A673 (cell line): ENCODE measurements at regions not wholly inside any gene's neighbourhood (a gene's known extent, or its start where the extent isn't known, plus 50 kb on each side); places are given as distances from the start of the nearest gene placed in this dataset.

Source experiments
- BruUV-seq: library from RNA; stranded (reverse); fragments of 400-500 nt; replicated peaks from 2 replicates; lab custom pipeline; 2021; lab: Mats Ljungman, UMichigan
- CTCF ChIA-PET: fragments of 300-600 bp; sonication (Branson Sonifier 250); formaldehyde crosslinking; loops from one replicate; lab custom pipeline; 2022; ENCODE audit warnings: antibody characterized with exemption; lab: Charles Lee
- POLR2A ChIA-PET: fragments of 300-600 bp; sonication (Branson Sonifier 250); formaldehyde crosslinking; loops from one replicate; lab custom pipeline; 2022; ENCODE audit warnings: antibody characterized with exemption; ENCODE audit not compliant: low non-redundant PET; lab: Charles Lee
- DNase-seq: peaks from one replicate; pipeline ENCODE4 v3.0.0-alpha.2; 2015; ENCODE audit warnings: low spot score
- H3K27ac ChIP-seq: fragments of 200-600 bp; sonication (generic); 2 replicates; pipeline ENCODE4 v1.5.1; 2016; ENCODE audit warnings: mixed run types, low read depth, mild to moderate bottlenecking, mixed read lengths, antibody characterized with exemption, low read length; ENCODE audit not compliant: poor library complexity, severe bottlenecking
- H3K27me3 ChIP-seq: fragments of 200-600 bp; sonication (generic); replicated peaks from 2 replicates; pipeline ENCODE4 v1.6.1; 2017; ENCODE audit warnings: mixed run types, low read depth, mild to moderate bottlenecking, mixed read lengths, antibody characterized with exemption, low read length; ENCODE audit not compliant: insufficient read depth, poor library complexity
- H3K36me3 ChIP-seq: fragments of 200-600 bp; sonication (generic); 2 replicates; pipeline ENCODE4 v1.6.1; 2016; ENCODE audit warnings: mixed run types, mild to moderate bottlenecking, mixed read lengths, antibody characterized with exemption, low read length; ENCODE audit not compliant: insufficient read depth, poor library complexity, severe bottlenecking
- H3K4me1 ChIP-seq: fragments of 200-600 bp; sonication (generic); 2 replicates; pipeline ENCODE4 v1.6.1; 2017; ENCODE audit warnings: mixed run types, mild to moderate bottlenecking, mixed read lengths, antibody characterized with exemption, low read length; ENCODE audit not compliant: insufficient read depth, poor library complexity, severe bottlenecking
- H3K4me3 ChIP-seq: fragments of 200-600 bp; sonication (generic); 2 replicates; pipeline ENCODE4 v1.5.1; 2016; ENCODE audit warnings: low read depth, mixed run types, mild to moderate bottlenecking, mixed read lengths, low read length; ENCODE audit not compliant: poor library complexity, severe bottlenecking
- H3K9me3 ChIP-seq: fragments of 200-600 bp; sonication (generic); 2 replicates; pipeline ENCODE4 v1.6.1; 2016; ENCODE audit warnings: mixed run types, low read depth, mild to moderate bottlenecking, mixed read lengths, antibody characterized with exemption, low read length; ENCODE audit not compliant: poor library complexity, severe bottlenecking
- CTCF ChIP-seq: fragments of 300-800, 200-600 bp; sonication (generic); conservative IDR thresholded peaks from 2 replicates; pipeline ENCODE4 v1.5.1; 2017; ENCODE audit warnings: low read depth, mild to moderate bottlenecking, antibody characterized with exemption, low read length, moderate library complexity, mixed read lengths
- EZH2 ChIP-seq: fragments of 200-600 bp; sonication (generic); IDR thresholded peaks from 2 replicates; pipeline ENCODE4 v1.6.1; 2017; ENCODE audit warnings: borderline replicate concordance, low read depth, mild to moderate bottlenecking, mixed read lengths, antibody characterized with exemption, low read length; ENCODE audit not compliant: poor library complexity, severe bottlenecking
- intact Hi-C: fragments of 100-400 bp; cut with micrococcal nuclease; formaldehyde crosslinking; loops from one replicate; pipeline ENCODE4 v1.10.0; 2022; ENCODE audit not compliant: unreplicated experiment

DNA sequence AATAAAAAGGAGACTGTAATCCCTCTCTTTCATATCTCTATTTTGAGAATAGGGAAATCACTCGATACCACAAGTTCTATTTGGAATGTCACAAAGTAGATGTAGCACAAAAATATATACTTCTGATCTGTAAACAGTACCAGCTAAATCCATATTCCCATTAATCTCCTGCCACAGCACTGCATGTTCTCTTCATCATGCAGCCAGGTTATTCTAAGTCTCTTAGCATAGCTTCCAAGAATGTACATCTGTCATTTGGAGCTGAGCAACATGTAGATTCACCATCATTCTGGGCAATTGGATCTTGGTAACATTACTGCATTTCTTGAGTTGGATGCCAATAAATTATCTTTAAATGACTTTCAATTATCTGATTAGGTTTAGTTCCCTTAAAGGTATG lies 1874.5 kb downstream of the MRPL39 start:
- TF ChIP-seq EZH2 (no peak), CTCF (no peak)
- H3K9me3 ChIP-seq: no peaks in the 10 kb centered on the region
- no peak for DNase-seq
- H3K4me1 ChIP-seq: no peaks in the 10 kb centered on the region
- CTCF ChIA-PET: no interaction called here
- POLR2A ChIA-PET: no interaction called here
- H3K36me3 ChIP-seq: no peaks in the 10 kb centered on the region
- no peaks in the 10 kb centered on the region for H3K27me3 ChIP-seq
- BruUV-seq: no TSS peak
- H3K4me3 ChIP-seq: no peak overlapping the region
- H3K27ac ChIP-seq: no peak overlapping the region
- intact Hi-C loops: no loop called here

DNA sequence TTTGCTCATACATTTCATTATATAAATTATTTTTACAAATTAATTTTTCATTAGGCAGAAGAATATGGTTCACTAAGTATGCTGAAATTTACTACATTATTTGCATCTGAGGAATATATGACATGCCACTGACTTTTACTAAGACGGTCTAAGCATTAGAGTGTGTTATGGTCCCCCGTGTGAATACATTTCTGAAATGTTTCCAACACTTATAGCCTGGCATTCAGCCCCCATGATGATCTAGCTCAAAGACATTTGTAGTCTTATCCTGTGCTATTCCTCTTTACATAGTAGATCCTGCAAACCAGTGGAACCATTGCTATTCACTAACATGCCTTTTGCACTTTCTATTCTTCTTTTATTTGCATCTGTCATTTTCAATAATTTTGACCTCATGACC lies 1878.0 kb downstream of the MRPL39 start:
- DNase-seq: peak; percentile 18
- Histone ChIP-seq H3K36me3 (no peaks in the 10 kb centered on the region), H3K27me3 (no peaks in the 10 kb centered on the region), H3K9me3 (no peaks in the 10 kb centered on the region), H3K27ac (no peak overlapping the region), H3K4me3 (no peak overlapping the region), H3K4me1 (no peaks in the 10 kb centered on the region)
- intact Hi-C loops: no loop called here
- CTCF ChIA-PET: no interaction called here
- BruUV-seq: no TSS peak
- POLR2A ChIA-PET: no interaction called here
- no peak for TF ChIP-seq EZH2

DNA sequence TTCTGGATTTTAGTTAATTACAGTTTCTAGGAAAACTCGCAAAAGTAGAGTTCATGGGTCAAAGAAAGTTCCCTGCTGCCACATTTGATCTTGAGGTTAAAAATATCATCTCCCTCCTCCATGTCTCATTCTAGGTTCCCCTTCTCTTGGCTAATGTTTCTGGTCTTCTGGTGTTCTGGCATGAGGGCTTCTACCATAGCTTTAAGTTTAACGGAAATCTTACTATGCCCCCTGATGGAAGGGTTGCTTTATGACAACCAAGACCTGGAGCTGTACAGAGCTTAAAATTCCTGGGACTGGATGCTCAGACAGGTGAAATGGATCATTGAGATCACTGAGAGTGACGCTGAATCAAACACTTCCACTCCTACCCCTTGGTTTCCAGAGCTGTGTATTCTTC lies 1881.7 kb downstream of the MRPL39 start:
- intact Hi-C loops: no loop called here
- ChIA-PET CTCF (interaction anchor here (1.0 kb wide), 1 partner anchor 243 kb away, joined by 3 read pairs; no protein-coding TSS in a partner anchor), POLR2A (no interaction called here)
- Histone ChIP-seq H3K4me1 (no peaks in the 10 kb centered on the region), H3K9me3 (no peaks in the 10 kb centered on the region), H3K4me3 (no peak overlapping the region), H3K36me3 (no peaks in the 10 kb centered on the region), H3K27me3 (no peaks in the 10 kb centered on the region), H3K27ac (no peak overlapping the region)
- TF ChIP-seq EZH2: no peak
- TF ChIP-seq CTCF: 0 out of 2 replicates have a peak, but pooled peaks have one; percentile 29
- BruUV-seq: no TSS peak
- peak; percentile 30 for DNase-seq

- no peaks in the 10 kb centered on the region for H3K36me3 ChIP-seq
- BruUV-seq: no TSS peak
- H3K27ac ChIP-seq: no peak overlapping the region
- no peak for DNase-seq
- peaks cover 9% of the 10 kb centered on the region for H3K9me3 ChIP-seq
- H3K4me1 ChIP-seq: no peaks in the 10 kb centered on the region
- TF ChIP-seq EZH2 (no peak), CTCF (no peak)
- CTCF ChIA-PET: no interaction called here
- no peaks in the 10 kb centered on the region for H3K27me3 ChIP-seq
- POLR2A ChIA-PET: no interaction called here
- H3K4me3 ChIP-seq: no peak overlapping the region
- intact Hi-C loops: no loop called here
Measured at GRCh38 chr21:23718446-23719285, 1888.6 kb downstream of the MRPL39 start.
